Colon (tissue), 2 donors: ENCODE measurements at regions not wholly inside any gene's neighbourhood (a gene's known extent, or its start where the extent isn't known, plus 50 kb on each side); places are given as distances from the start of the nearest gene placed in this dataset.
"Not testable (repeated sequence)": the region's sequence is repeated elsewhere in the genome, so short reads cannot be mapped to it uniquely, and the experiment has no call there.

Source experiments
- FAIRE-seq: peaks from 2 replicates; lab custom pipeline; 2012; peaks lifted over from hg19 to GRCh38; lab: Jason Lieb, UNC
- donor health status: control.
- donor health status: control.

- no peak for FAIRE-seq
These were observed 314.1 kb upstream of the DIO3 start for GRCh38 chr14:101246894-101247841.

- FAIRE-seq, result no peak
These were observed 313.2 kb upstream of the DIO3 start for GRCh38 chr14:101247842-101248725.

GRCh38 chr14:101248840-101249675, 312.2 kb upstream of the DIO3 start:
- no peak for FAIRE-seq

DNA sequence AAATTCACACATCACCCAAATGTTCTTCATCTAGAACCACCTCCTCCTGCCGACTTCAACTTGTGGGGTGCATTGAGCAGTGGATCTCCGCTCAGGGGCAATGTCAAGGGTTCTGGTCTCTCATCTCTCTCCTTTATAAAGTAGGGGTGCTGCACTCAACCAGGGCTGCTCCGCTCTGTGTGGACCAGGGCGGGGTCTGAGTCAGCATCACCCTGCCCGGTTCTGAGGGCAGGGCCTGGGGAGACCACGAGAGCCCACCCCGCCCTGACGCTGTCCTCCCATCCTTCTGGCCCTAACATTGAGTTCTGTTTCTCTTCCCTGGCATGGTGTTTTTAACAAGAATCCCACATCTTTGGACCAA, 311.6 kb upstream of the DIO3 start:
- no peak for FAIRE-seq

DNA sequence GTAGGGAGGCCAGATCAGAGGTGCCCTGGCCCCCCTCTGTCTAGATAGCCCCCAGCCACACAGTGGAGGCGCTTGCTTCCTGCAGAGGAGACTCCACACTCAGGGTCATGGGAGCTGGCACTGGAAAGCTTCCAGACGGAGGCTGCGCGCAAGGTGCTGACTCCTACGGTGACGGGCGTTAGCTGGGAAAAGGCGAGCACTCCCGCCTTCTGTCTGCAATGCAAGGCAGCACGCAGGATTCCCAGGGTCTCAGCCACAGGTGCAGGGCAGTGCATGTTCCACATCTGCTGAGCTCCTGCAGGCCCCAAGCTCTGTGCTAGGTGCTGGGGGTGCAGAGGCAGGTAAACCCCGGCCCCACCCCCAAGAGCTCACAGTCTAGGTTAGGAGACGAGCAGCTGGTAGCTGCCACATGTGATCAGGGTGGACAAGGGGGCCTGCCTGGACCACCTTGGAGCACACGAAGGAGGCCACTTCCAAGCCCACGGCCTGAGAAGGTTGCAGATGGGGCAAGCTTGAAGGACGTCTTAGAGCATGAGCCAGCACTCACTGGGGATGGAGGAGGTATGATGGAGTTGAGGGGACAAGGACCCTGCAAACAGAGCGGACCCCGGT, 310.9 kb upstream of the DIO3 start:
- no peak for FAIRE-seq

- FAIRE-seq, result no peak
These were observed 310.1 kb upstream of the DIO3 start for GRCh38 chr14:101250948-101251811.

GRCh38 chr14:101251812-101252442, 309.4 kb upstream of the DIO3 start:
- FAIRE-seq, result no peak

- no peak for FAIRE-seq
These were observed 308.7 kb upstream of the DIO3 start for GRCh38 chr14:101252443-101253214.

DNA sequence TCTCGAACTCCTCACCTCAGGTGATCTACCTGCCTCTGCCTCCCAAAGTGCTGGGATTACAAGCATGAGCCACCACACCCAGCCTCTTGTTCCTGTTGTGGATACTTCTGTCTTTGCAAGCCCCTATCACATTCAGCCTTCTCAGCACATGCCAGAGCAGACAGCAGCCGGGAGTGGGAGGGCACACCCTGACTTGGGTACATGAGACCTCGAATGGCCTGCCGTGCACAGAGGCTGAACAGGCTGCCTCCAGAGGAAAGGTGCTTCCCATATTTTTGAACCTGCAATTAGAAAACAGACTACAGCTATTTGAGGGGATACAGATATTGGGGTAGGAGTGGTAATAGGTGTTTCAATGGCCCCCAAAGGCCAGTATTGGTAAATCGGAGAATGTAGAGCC, 307.3 kb upstream of the DIO3 start:
- no peak for FAIRE-seq

GRCh38 chr14:101254805-101255764, 306.2 kb upstream of the DIO3 start:
- no peak for FAIRE-seq

GRCh38 chr14:101255765-101256125, 305.6 kb upstream of the DIO3 start:
- FAIRE-seq, result no peak

GRCh38 chr14:101256266-101256665, 305.0 kb upstream of the DIO3 start:
- FAIRE-seq, result no peak

DNA sequence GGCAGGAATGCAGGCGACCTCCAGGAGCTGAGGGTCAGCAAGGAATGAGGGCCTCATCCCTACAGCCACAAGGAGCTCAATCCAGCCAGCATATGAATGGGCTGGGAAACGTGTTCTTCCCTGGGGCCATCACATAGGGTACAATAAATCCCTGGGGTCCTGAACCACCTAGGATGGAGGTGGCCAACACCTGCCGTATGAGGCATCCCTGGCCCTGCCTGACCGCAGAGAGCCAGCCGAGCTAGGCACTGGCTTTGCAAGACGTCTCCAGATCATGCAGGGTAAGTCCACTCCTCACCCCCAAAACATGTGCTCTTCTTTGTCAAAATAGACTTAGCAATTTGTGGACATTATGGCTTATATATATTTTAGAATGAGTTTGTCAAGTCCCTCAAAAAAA, 303.7 kb upstream of the DIO3 start:
- no peak for FAIRE-seq

- no peak for FAIRE-seq
These were observed 301.5 kb upstream of the DIO3 start for GRCh38 chr14:101259748-101260147.

DNA sequence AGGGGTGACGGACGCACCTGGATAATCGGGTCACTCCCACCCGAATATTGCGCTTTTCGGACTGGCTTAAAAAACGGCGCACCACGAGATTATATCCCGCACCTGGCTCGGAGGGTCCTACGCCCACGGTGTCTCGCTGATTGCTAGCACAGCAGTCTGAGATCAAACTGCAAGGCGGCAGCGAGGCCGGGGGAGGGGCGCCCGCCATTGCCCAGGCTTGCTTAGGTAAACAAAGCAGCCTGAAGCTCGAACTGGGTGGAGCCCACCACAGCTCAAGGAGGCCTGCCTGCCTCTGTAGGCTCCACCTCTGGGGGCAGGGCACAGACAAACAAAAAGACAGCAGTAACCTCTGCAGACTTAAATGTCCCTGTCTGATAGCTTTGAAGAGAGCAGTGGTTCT, 294.9 kb upstream of the DIO3 start:
- FAIRE-seq, result not testable (repeated sequence)

GRCh38 chr14:101273091-101273490, 288.2 kb upstream of the DIO3 start:
- no peak for FAIRE-seq

DNA sequence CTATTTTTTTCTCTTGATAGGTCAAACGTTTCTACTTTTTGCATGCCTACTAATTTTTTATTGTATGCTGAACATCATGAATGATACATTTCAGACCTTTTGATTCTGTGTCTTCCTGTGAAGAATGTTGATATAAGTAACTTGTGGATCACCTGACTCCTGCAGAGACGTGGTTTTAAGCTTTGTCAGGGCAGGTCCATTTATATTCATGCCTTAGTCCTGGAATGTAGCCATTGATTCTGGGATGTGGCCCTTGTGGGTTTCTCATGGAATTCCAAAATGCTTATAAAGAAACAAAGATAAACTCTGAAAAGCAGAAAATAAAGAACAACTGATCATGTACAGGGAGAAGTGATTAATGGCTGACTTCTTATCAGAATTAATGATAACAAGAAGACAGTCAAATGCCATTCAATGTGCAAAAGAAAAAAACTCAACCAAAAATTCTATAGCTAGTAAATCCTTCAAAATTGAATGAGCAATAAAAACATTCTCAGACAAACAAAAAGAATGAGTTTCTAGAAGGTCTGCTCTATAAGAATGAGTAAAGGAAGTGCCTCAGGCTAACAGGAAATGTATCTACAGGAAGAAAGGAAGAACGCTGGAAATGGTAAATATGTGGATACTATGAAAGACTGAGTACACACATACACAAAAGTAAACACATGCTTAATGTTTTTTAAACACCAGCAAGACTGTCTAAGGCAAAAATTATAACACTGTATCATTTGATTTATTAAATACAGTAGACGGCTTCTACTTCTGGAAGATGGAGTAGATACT, 284.8 kb upstream of the DIO3 start:
- FAIRE-seq, result no peak

GRCh38 chr14:101282418-101282817, 278.9 kb upstream of the DIO3 start:
- FAIRE-seq, result no peak
